Esophagus muscularis mucosa (tissue), 3 donors: ENCODE measurements at regions not wholly inside any gene's neighbourhood (a gene's known extent, or its start where the extent isn't known, plus 50 kb on each side); places are given as distances from the start of the nearest gene placed in this dataset.

Experiments used
- POLR2AphosphoS5 ChIP-seq, 2 donors: sonication (generic); formaldehyde crosslinking; IDR thresholded peaks; one replicate each; pipeline ENCODE4 v1.6.1; 2017; ENCODE audit warnings: antibody characterized with exemption in 2 of 2
- TF ChIP-seq, protein P1 (sequence below), 3 experiments: fragments of 200-600 bp in 2 of 3; fragments of 450-650 bp in 1 of 3; sonication (generic) in 2 of 3; IDR thresholded peaks; one replicate each; pipeline ENCODE4 v1.5.1; 2017 to 2019; ENCODE audit warnings: antibody characterized with exemption in 3 of 3, mild to moderate bottlenecking in 2 of 3, moderate library complexity in 1 of 3

GRCh38 chr6:97923249-97923648, 640.2 kb upstream of the MMS22L start:
- no peak for TF ChIP-seq POLR2AphosphoS5 (IDR thresholded peaks at IDR 0.05)
- TF ChIP-seq, protein P1, sequence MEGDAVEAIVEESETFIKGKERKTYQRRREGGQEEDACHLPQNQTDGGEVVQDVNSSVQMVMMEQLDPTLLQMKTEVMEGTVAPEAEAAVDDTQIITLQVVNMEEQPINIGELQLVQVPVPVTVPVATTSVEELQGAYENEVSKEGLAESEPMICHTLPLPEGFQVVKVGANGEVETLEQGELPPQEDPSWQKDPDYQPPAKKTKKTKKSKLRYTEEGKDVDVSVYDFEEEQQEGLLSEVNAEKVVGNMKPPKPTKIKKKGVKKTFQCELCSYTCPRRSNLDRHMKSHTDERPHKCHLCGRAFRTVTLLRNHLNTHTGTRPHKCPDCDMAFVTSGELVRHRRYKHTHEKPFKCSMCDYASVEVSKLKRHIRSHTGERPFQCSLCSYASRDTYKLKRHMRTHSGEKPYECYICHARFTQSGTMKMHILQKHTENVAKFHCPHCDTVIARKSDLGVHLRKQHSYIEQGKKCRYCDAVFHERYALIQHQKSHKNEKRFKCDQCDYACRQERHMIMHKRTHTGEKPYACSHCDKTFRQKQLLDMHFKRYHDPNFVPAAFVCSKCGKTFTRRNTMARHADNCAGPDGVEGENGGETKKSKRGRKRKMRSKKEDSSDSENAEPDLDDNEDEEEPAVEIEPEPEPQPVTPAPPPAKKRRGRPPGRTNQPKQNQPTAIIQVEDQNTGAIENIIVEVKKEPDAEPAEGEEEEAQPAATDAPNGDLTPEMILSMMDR (IDR thresholded peaks at IDR 0.05), result no peak
